Upper lobe of right lung (tissue), 1 donor: ENCODE measurements at regions not wholly inside any gene's neighbourhood (a gene's known extent, or its start where the extent isn't known, plus 50 kb on each side); places are given as distances from the start of the nearest gene placed in this dataset.

ENCODE experiments used
- ATAC-seq: fragments of 200-7000 bp; cut with Tn5 transposase; one replicate; pipeline ENCODE4 v1.9.1; 2020; ENCODE audit warnings: mild to moderate bottlenecking, moderate library complexity
- DNase-seq: peaks from one replicate; pipeline ENCODE4 v3.0.0-alpha.2; 2020
- H3K27ac ChIP-seq: fragments of 200-600 bp; one replicate; pipeline ENCODE4 v1.8.0; 2022
- H3K27me3 ChIP-seq: fragments of 200-600 bp; one replicate; pipeline ENCODE4 v1.8.0; 2022; ENCODE audit warnings: mild to moderate bottlenecking
- H3K36me3 ChIP-seq: fragments of 200-600 bp; one replicate; pipeline ENCODE4 v1.8.0; 2022
- H3K4me1 ChIP-seq: fragments of 200-600 bp; one replicate; pipeline ENCODE4 v1.8.0; 2022
- H3K4me3 ChIP-seq: fragments of 200-600 bp; one replicate; pipeline ENCODE4 v1.8.0; 2022; ENCODE audit warnings: mild to moderate bottlenecking
- H3K9me3 ChIP-seq: fragments of 200-600 bp; one replicate; pipeline ENCODE4 v1.8.0; 2022
- CTCF ChIP-seq: fragments of 200-600 bp; IDR thresholded peaks from one replicate; pipeline ENCODE4 v1.8.0; 2022; ENCODE audit warnings: antibody characterized with exemption
- intact Hi-C: fragments of 100-400 bp; cut with DNase I; formaldehyde crosslinking; loops from one replicate; pipeline ENCODE4 v1.11.0; 2022
- donor health status: DM: no; HTN: yes; CAD: no; lungs with severe emphysema.

DNA sequence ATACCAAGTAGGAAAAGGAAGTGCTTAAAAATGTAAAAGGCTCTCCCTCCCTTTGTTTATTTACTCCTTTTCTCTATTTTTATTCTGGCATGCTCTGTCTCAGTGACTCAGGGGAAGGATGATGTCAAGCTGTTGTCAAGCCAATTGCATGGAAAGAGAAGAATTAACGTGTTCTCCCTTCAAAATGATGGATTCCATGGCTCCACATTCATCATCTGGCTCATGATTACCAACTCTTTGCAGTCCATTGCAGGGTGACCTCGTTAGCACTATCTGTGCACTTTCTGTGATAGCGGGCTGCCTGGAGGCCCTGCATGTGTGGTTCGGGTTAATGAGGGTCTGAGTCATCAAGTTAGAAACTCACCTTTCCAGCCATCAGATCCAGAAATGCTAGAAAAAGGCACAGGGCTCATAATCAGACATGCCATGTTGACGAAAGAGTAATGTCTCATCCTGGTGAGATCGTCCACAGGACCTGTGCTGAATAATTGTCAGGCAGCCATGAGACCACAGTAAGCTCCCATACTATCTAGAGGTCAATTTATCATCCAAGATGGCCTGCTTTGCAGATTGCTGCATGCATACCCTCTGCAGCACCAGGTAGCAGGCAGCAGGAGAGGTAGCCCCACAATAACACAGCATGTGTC, 79.2 kb upstream of the BTG1 start:
- no peaks in the 10 kb centered on the region for H3K4me1 ChIP-seq
- intact Hi-C loops = no loop called here
- H3K9me3 ChIP-seq = no peaks in the 10 kb centered on the region
- H3K36me3 ChIP-seq = no peaks in the 10 kb centered on the region
- ATAC-seq (no peak), DNase-seq (no peak)
- no peak for TF ChIP-seq CTCF
- H3K27ac ChIP-seq = no peak overlapping the region
- H3K27me3 ChIP-seq = no peaks in the 10 kb centered on the region
- no peak overlapping the region for H3K4me3 ChIP-seq

GRCh38 chr12:92223481-92223880, 77.8 kb upstream of the BTG1 start:
- Histone ChIP-seq H3K36me3 (no peaks in the 10 kb centered on the region), H3K9me3 (no peaks in the 10 kb centered on the region), H3K27ac (no peak overlapping the region), H3K27me3 (no peaks in the 10 kb centered on the region), H3K4me3 (no peak overlapping the region), H3K4me1 (no peaks in the 10 kb centered on the region)
- TF ChIP-seq CTCF = no peak
- DNase-seq = no peak
- ATAC-seq = no peak
- intact Hi-C loops = no loop called here

- intact Hi-C loops = no loop called here
- no peak overlapping the region for H3K27ac ChIP-seq
- H3K27me3 ChIP-seq = no peaks in the 10 kb centered on the region
- no peak overlapping the region for H3K4me3 ChIP-seq
- H3K36me3 ChIP-seq = no peaks in the 10 kb centered on the region
- no peaks in the 10 kb centered on the region for H3K9me3 ChIP-seq
- no peak for DNase-seq
- ATAC-seq = no peak
- no peak for TF ChIP-seq CTCF
- H3K4me1 ChIP-seq = no peaks in the 10 kb centered on the region
These were observed 76.1 kb upstream of the BTG1 start for GRCh38 chr12:92221656-92222315.

GRCh38 chr12:92218394-92219077, 72.9 kb upstream of the BTG1 start:
- Histone ChIP-seq H3K36me3 (no peaks in the 10 kb centered on the region), H3K9me3 (no peaks in the 10 kb centered on the region), H3K27ac (no peak overlapping the region), H3K27me3 (no peaks in the 10 kb centered on the region), H3K4me1 (no peaks in the 10 kb centered on the region), H3K4me3 (no peak overlapping the region)
- TF ChIP-seq CTCF = no peak
- ATAC-seq = peak; percentile 85
- no peak for DNase-seq
- intact Hi-C loops = no loop called here

DNA sequence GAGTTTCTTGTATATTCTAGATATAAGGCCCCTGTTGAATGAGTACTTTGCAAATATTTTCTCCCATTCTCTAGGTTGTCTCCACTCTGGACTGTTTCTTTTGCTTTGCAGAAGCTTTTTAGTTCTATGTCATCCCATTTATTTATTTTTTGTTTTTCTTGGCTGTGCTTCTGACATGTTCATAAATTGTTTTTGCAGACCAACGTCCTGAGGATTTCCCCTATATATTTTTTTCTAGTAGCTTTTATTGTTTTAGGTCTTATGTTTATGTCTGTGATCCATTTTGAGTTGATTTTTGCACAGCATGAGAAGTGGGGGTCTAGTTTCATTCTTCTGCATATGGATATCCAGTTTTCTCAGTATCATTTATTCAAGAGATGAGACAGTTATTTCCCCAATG, 70.4 kb upstream of the BTG1 start:
- H3K27me3 ChIP-seq = no peaks in the 10 kb centered on the region
- ATAC-seq = no peak
- H3K9me3 ChIP-seq = no peaks in the 10 kb centered on the region
- H3K36me3 ChIP-seq = no peaks in the 10 kb centered on the region
- no peaks in the 10 kb centered on the region for H3K4me1 ChIP-seq
- intact Hi-C loops = no loop called here
- no peak overlapping the region for H3K4me3 ChIP-seq
- no peak for TF ChIP-seq CTCF
- no peak overlapping the region for H3K27ac ChIP-seq
- DNase-seq = no peak
